HCT116 (cell line): ENCODE measurements at regions not wholly inside any gene's neighbourhood (a gene's known extent, or its start where the extent isn't known, plus 50 kb on each side); places are given as distances from the start of the nearest gene placed in this dataset.

ENCODE experiments used
- CTCF ChIP-seq, 3 experiments: fragments of 200-600 bp in 1 of 3; sonication (generic) in 1 of 3; IDR thresholded peaks in 2 of 3; conservative IDR thresholded peaks in 1 of 3; 2 replicates each; pipeline ENCODE4 v1.5.1; 2012 to 2017; ENCODE audit warnings: low read depth in 2 of 3, low read length in 2 of 3, antibody characterized with exemption in 1 of 3, borderline replicate concordance in 1 of 3, control low read depth in 1 of 3, mild to moderate bottlenecking in 1 of 3, mixed read lengths in 1 of 3, mixed run types in 1 of 3, moderate library complexity in 1 of 3; ENCODE audit not compliant: insufficient read depth in 1 of 3
- POLR2A ChIP-seq: IDR thresholded peaks from 2 replicates; pipeline ENCODE4 v1.7.0; 2011; ENCODE audit warnings: borderline replicate concordance; ENCODE audit not compliant: insufficient read depth, insufficient read length; ENCODE audit errors: extremely low read depth
- RAD21 ChIP-seq: IDR thresholded peaks from 2 replicates; pipeline ENCODE4 v1.6.1; 2012; ENCODE audit warnings: low read depth, mild to moderate bottlenecking

GRCh38 chr1:10940451-10940804 lies 72.0 kb upstream of the TARDBP start:
- TF ChIP-seq CTCF (IDR thresholded peaks at IDR 0.05 in 2 of 3, conservative IDR thresholded peaks at IDR 0.05 in 1 of 3; ENCODE audit: borderline replicate concordance in 1 of 3, insufficient read depth in 1 of 3, low read depth in 2 of 3, low read length in 2 of 3) (no peak), RAD21 (no peak), POLR2A (no peak)
